ENCODE measurements at regions not wholly inside any gene's neighbourhood (a gene's known extent, or its start where the extent isn't known, plus 50 kb on each side); places are given as distances from the start of the nearest gene placed in this dataset.

- Mint-ChIP-seq H3K9me3 (no peaks in the 10 kb centered on the region), H3K4me1 (ENCODE audit: unreplicated experiment) (no peaks in the 10 kb centered on the region), H3K27ac (no peak overlapping the region), H3K27me3 (peaks cover 25% of the 10 kb centered on the region), H3K36me3 (no peaks in the 10 kb centered on the region), H3K4me3 (no peak overlapping the region)
- DNase-seq (ENCODE audit: extremely low spot score, unreplicated experiment): no peak
- no peak for TF ChIP-seq CTCF (conservative IDR thresholded peaks at IDR 0.05)
These were observed 224.1 kb downstream of the MED10 start for GRCh38 chr5:6154216-6154615.

GRCh38 chr5:6146271-6146670, 232.1 kb downstream of the MED10 start:
- no peak overlapping the region for H3K4me3 Mint-ChIP-seq
- no peaks in the 10 kb centered on the region for H3K36me3 Mint-ChIP-seq
- no peaks in the 10 kb centered on the region for H3K4me1 Mint-ChIP-seq (ENCODE audit: unreplicated experiment)
- DNase-seq (ENCODE audit: extremely low spot score, unreplicated experiment): no peak
- H3K27ac Mint-ChIP-seq: no peak overlapping the region
- TF ChIP-seq CTCF (conservative IDR thresholded peaks at IDR 0.05): no peak
- H3K9me3 Mint-ChIP-seq: no peaks in the 10 kb centered on the region
- peaks cover 11% of the 10 kb centered on the region for H3K27me3 Mint-ChIP-seq

GRCh38 chr5:6145616-6146237, 232.6 kb downstream of the MED10 start:
- Mint-ChIP-seq H3K4me1 (ENCODE audit: unreplicated experiment) (no peaks in the 10 kb centered on the region), H3K27me3 (peaks cover 10% of the 10 kb centered on the region), H3K4me3 (no peak overlapping the region), H3K27ac (no peak overlapping the region), H3K9me3 (no peaks in the 10 kb centered on the region), H3K36me3 (no peaks in the 10 kb centered on the region)
- TF ChIP-seq CTCF (conservative IDR thresholded peaks at IDR 0.05): no peak
- no peak for DNase-seq (ENCODE audit: extremely low spot score, unreplicated experiment)

GRCh38 chr5:6143523-6143922, 234.8 kb downstream of the MED10 start:
- Mint-ChIP-seq H3K27ac (no peak overlapping the region), H3K4me1 (ENCODE audit: unreplicated experiment) (no peaks in the 10 kb centered on the region), H3K9me3 (no peaks in the 10 kb centered on the region), H3K4me3 (no peak overlapping the region), H3K36me3 (no peaks in the 10 kb centered on the region), H3K27me3 (peaks cover 7% of the 10 kb centered on the region)
- TF ChIP-seq CTCF (conservative IDR thresholded peaks at IDR 0.05): no peak
- no peak for DNase-seq (ENCODE audit: extremely low spot score, unreplicated experiment)

- Mint-ChIP-seq H3K27ac (no peak overlapping the region), H3K27me3 (peaks cover 9% of the 10 kb centered on the region), H3K4me3 (no peak overlapping the region), H3K36me3 (no peaks in the 10 kb centered on the region), H3K4me1 (ENCODE audit: unreplicated experiment) (no peaks in the 10 kb centered on the region), H3K9me3 (no peaks in the 10 kb centered on the region)
- no peak for TF ChIP-seq CTCF (conservative IDR thresholded peaks at IDR 0.05)
- no peak for DNase-seq (ENCODE audit: extremely low spot score, unreplicated experiment)
These were observed 236.0 kb downstream of the MED10 start for GRCh38 chr5:6142353-6142752.

- Mint-ChIP-seq H3K9me3 (no peaks in the 10 kb centered on the region), H3K36me3 (no peaks in the 10 kb centered on the region), H3K4me1 (ENCODE audit: unreplicated experiment) (no peaks in the 10 kb centered on the region), H3K27me3 (peaks cover 6% of the 10 kb centered on the region), H3K27ac (no peak overlapping the region), H3K4me3 (no peak overlapping the region)
- no peak for TF ChIP-seq CTCF (conservative IDR thresholded peaks at IDR 0.05)
- DNase-seq (ENCODE audit: extremely low spot score, unreplicated experiment): no peak
These were observed 238.1 kb downstream of the MED10 start for GRCh38 chr5:6140219-6140618.
